GM12865 (cell line): ENCODE measurements at regions not wholly inside any gene's neighbourhood (a gene's known extent, or its start where the extent isn't known, plus 50 kb on each side); places are given as distances from the start of the nearest gene placed in this dataset.

Source experiments
- DNase-seq: peaks from one replicate; pipeline ENCODE4 v3.0.0; 2010; ENCODE audit warnings: low read depth
- H3K4me3 ChIP-seq: 2 replicates; pipeline ENCODE4 v1.5.1; 2011; ENCODE audit warnings: mild to moderate bottlenecking, low read depth, low read length, control low read depth
- CTCF ChIP-seq: IDR thresholded peaks from 2 replicates; pipeline ENCODE4 v1.5.1; 2011; ENCODE audit warnings: low read length, control low read depth, low read depth, inconsistent platforms; ENCODE audit not compliant: insufficient read depth; ENCODE audit errors: missing control alignments

- DNase-seq: no peak
- H3K4me3 ChIP-seq: no peak overlapping the region
- TF ChIP-seq CTCF: no peak
These were observed 109.6 kb upstream of the RREB1 start for GRCh38 chr6:6998194-6998569.

- no peak for TF ChIP-seq CTCF
- DNase-seq: no peak
These were observed 106.7 kb upstream of the RREB1 start for GRCh38 chr6:7000825-7001777.

GRCh38 chr6:7003041-7003440 lies 104.7 kb upstream of the RREB1 start:
- DNase-seq: no peak
- no peak for TF ChIP-seq CTCF
- H3K4me3 ChIP-seq: no peak overlapping the region

More at GRCh38 chr6:7000825-7001777, 106.7 kb upstream of the RREB1 start:
- no peak overlapping the region for H3K4me3 ChIP-seq

GRCh38 chr6:7004581-7005297 lies 103.0 kb upstream of the RREB1 start:
- DNase-seq: no peak

GRCh38 chr6:7006515-7007191 lies 101.1 kb upstream of the RREB1 start:
- no peak for TF ChIP-seq CTCF
- H3K4me3 ChIP-seq: no peak overlapping the region
- DNase-seq: no peak

More at GRCh38 chr6:7004581-7005297, 103.0 kb upstream of the RREB1 start:
- TF ChIP-seq CTCF: no peak
- no peak overlapping the region for H3K4me3 ChIP-seq

- H3K4me3 ChIP-seq: no peak overlapping the region
- no peak for DNase-seq
- no peak for TF ChIP-seq CTCF
These were observed 99.2 kb upstream of the RREB1 start for GRCh38 chr6:7008451-7008988.
